ENCODE measurements at regions not wholly inside any gene's neighbourhood (a gene's known extent, or its start where the extent isn't known, plus 50 kb on each side); places are given as distances from the start of the nearest gene placed in this dataset.

- TF ChIP-seq CHD7 (IDR thresholded peaks at IDR 0.05; ENCODE audit: insufficient replicate concordance, low read length) (no peak), RNF2 (IDR thresholded peaks at IDR 0.05; ENCODE audit: borderline replicate concordance, low read depth, low read length, missing control alignments, poor library complexity, severe bottlenecking) (no peak), SIX5 (IDR thresholded peaks at IDR 0.05; ENCODE audit: low read depth, low read length) (no peak), ATF3 (IDR thresholded peaks at IDR 0.05; ENCODE audit: insufficient read depth, low read depth, low read length) (no peak)
These were observed 365.0 kb upstream of the CDH9 start (continued) for GRCh38 chr5:27403243-27403882.

Measured in H1 (cell line).